Mesendoderm (in vitro differentiated cells): ENCODE measurements at regions not wholly inside any gene's neighbourhood (a gene's known extent, or its start where the extent isn't known, plus 50 kb on each side); places are given as distances from the start of the nearest gene placed in this dataset.

Experiments
- DNase-seq: peaks from one replicate; pipeline ENCODE4 v3.0.0; 2013
- H2AK5ac ChIP-seq: 2 replicates; pipeline ENCODE4 v1.6.1; 2013; ENCODE audit warnings: low read length, inconsistent platforms
- H2BK120ac ChIP-seq: 2 replicates; pipeline ENCODE4 v1.6.1; 2013; ENCODE audit warnings: low read depth, mild to moderate bottlenecking, low read length, moderate library complexity, mixed read lengths
- H2BK15ac ChIP-seq: replicated peaks from 2 replicates; pipeline ENCODE4 v1.6.1; 2013; ENCODE audit warnings: low read depth, mild to moderate bottlenecking, moderate library complexity
- H2BK5ac ChIP-seq: 2 replicates; pipeline ENCODE4 v1.6.1; 2013; ENCODE audit warnings: low read length, inconsistent platforms
- H3K18ac ChIP-seq: 2 replicates; pipeline ENCODE4 v1.6.1; 2013; ENCODE audit warnings: mild to moderate bottlenecking, low read length, mixed read lengths
- H3K23ac ChIP-seq: one replicate; pipeline ENCODE4 v1.6.1; 2013; ENCODE audit warnings: low read length
- H3K27ac ChIP-seq: 2 replicates; pipeline ENCODE4 v1.5.1; 2013; ENCODE audit warnings: low read depth, mild to moderate bottlenecking, inconsistent platforms, low read length, moderate library complexity
- H3K27me3 ChIP-seq: 2 replicates; pipeline ENCODE4 v1.6.1; 2013; ENCODE audit warnings: low read length, control low read depth, mild to moderate bottlenecking, inconsistent platforms; ENCODE audit not compliant: insufficient read depth, poor library complexity
- H3K36me3 ChIP-seq: 2 replicates; pipeline ENCODE4 v1.6.1; 2013; ENCODE audit warnings: low read length, inconsistent platforms; ENCODE audit not compliant: control insufficient read depth, insufficient read depth
- H3K4ac ChIP-seq: one replicate; pipeline ENCODE4 v1.6.1; 2013; ENCODE audit warnings: low read depth, mild to moderate bottlenecking, low read length, moderate library complexity
- H3K4me1 ChIP-seq: 2 replicates; pipeline ENCODE4 v1.6.1; 2013; ENCODE audit warnings: low read depth, low read length, inconsistent platforms; ENCODE audit not compliant: control insufficient read depth
- H3K4me2 ChIP-seq: 2 replicates; pipeline ENCODE4 v1.6.1; 2013; ENCODE audit warnings: low read length
- H3K4me3 ChIP-seq: 2 replicates; pipeline ENCODE4 v1.5.1; 2013; ENCODE audit warnings: mild to moderate bottlenecking, low read length
- H3K56ac ChIP-seq: one replicate; pipeline ENCODE4 v1.6.1; 2013; ENCODE audit warnings: low read length
- H3K79me1 ChIP-seq: 2 replicates; pipeline ENCODE4 v1.6.1; 2013; ENCODE audit warnings: low read length, inconsistent platforms
- H3K79me2 ChIP-seq: 2 replicates; pipeline ENCODE4 v1.6.1; 2013; ENCODE audit warnings: mild to moderate bottlenecking, low read length; ENCODE audit not compliant: control insufficient read depth, insufficient read depth
- H3K9ac ChIP-seq: 2 replicates; pipeline ENCODE4 v1.6.1; 2013; ENCODE audit warnings: low read length, inconsistent platforms
- H4K5ac ChIP-seq: one replicate; pipeline ENCODE4 v1.6.1; 2013; ENCODE audit warnings: low read length
- H4K8ac ChIP-seq: one replicate; pipeline ENCODE4 v1.6.1; 2013; ENCODE audit warnings: low read depth, mild to moderate bottlenecking, control low read depth, low read length, moderate library complexity
- WGBS: extraction: QIAGEN DNeasy Blood & Tissue Kit; methylation state at CpG from one replicate; pipeline ENCODE4 v1.1.7; 2013; ENCODE audit warnings: low lambda C conversion rate, missing lambda C conversion rate; ENCODE audit not compliant: insufficient coverage; ENCODE audit errors: extremely low coverage; 5-methylcytosine and 5-hydroxymethylcytosine counted together

DNA sequence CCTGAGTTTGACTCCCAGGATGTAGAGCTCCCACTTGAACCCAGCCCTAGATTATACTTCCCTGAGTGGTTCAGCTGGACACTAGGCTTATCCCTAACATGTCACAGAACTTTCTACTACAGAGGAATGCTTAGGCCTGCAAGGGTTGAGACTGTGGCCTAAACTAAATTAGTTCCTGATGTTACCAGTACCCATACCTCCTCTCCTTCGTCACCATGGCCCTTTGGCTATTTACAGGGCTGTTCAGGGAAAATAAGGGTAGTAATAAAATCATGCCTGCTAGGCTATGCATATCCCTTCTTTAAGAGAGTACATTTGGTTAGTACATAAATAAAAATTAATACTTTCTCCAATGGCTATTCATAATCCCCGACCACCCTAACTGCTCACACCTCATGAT lies 356.4 kb upstream of the RASGRP1 start:
- Histone ChIP-seq H3K36me3 (no peaks in the 10 kb centered on the region), H2BK15ac (no peak overlapping the region), H3K27ac (no peak overlapping the region), H4K5ac (no peak overlapping the region), H3K56ac (no peak overlapping the region), H3K4me3 (no peak overlapping the region), H2BK120ac (no peak overlapping the region), H3K79me1 (no peaks in the 10 kb centered on the region), H3K4me1 (no peaks in the 10 kb centered on the region), H3K4me2 (no peak overlapping the region), H3K23ac (no peak overlapping the region), H3K9ac (no peak overlapping the region), H4K8ac (no peak overlapping the region), H3K18ac (no peak overlapping the region), H3K27me3 (no peaks in the 10 kb centered on the region), H3K4ac (no peak overlapping the region), H2AK5ac (no peak overlapping the region), H2BK5ac (no peak overlapping the region), H3K79me2 (no peaks in the 10 kb centered on the region)
- no peak for DNase-seq
- WGBS, result no CpG with 5 or more reads among the region's 2 CpGs

DNA sequence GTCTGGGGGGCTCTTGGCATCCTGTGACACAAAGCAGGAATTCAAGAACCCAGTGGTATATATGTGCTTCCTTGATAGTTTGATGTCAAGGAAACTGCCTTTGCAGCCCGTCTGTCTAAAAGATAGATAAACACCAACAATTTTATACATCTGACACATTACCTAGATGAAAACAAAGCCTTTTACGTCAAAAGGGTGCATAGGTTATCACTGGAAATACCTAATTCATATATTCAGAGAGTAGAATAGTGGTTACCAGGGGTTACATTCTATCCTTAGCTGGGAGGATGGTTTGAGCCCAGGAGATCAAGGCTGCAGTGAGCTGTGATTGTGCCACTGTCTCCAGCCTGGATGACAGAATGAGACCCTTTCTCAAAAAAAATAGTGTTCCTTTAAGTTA lies 356.9 kb upstream of the RASGRP1 start:
- Histone ChIP-seq H2BK15ac (no peak overlapping the region), H3K79me1 (no peaks in the 10 kb centered on the region), H3K79me2 (no peaks in the 10 kb centered on the region)

DNA sequence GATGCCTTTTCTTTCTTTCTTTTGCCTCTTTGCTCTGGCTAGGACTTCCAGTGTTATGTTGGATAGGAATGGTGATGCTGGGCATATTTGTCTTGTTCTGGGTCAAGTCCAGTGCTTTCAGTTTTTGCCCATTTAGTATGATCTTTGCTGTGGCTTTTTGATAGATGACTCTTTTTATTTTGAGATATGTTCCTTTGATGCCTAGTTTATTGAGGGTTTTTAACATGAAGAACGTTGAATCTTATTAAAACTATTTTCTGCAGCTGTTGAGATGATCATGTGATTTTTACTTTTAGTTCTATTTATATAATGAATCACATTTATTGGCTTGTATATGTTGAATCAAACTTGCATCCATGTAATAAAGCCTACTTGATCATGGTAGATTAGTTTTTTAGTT lies 363.8 kb upstream of the RASGRP1 start:
- no peaks in the 10 kb centered on the region for H3K27me3 ChIP-seq
- H3K4me1 ChIP-seq, result no peaks in the 10 kb centered on the region
- H4K5ac ChIP-seq, result no peak overlapping the region
- H3K27ac ChIP-seq, result no peak overlapping the region
- H3K4me2 ChIP-seq, result no peak overlapping the region
- no peak overlapping the region for H2AK5ac ChIP-seq
- H2BK15ac ChIP-seq, result no peak overlapping the region
- no peak for DNase-seq
- no peak overlapping the region for H3K23ac ChIP-seq
- no peak overlapping the region for H4K8ac ChIP-seq
- H2BK5ac ChIP-seq, result no peak overlapping the region
- no peaks in the 10 kb centered on the region for H3K79me2 ChIP-seq
- no peak overlapping the region for H2BK120ac ChIP-seq
- H3K4ac ChIP-seq, result no peak overlapping the region
- no CpG with 5 or more reads among the region's 1 CpG for WGBS
- H3K79me1 ChIP-seq, result no peaks in the 10 kb centered on the region
- H3K4me3 ChIP-seq, result no peak overlapping the region
- no peaks in the 10 kb centered on the region for H3K36me3 ChIP-seq
- H3K9ac ChIP-seq, result no peak overlapping the region
- H3K56ac ChIP-seq, result no peak overlapping the region
- H3K18ac ChIP-seq, result no peak overlapping the region

More for the DNA sequence above, 356.9 kb upstream of the RASGRP1 start:
- Histone ChIP-seq H2BK5ac (no peak overlapping the region), H3K27ac (no peak overlapping the region), H4K5ac (no peak overlapping the region), H4K8ac (no peak overlapping the region), H2BK120ac (no peak overlapping the region), H3K4me3 (no peak overlapping the region), H3K4me2 (no peak overlapping the region), H3K56ac (no peak overlapping the region), H3K4ac (no peak overlapping the region), H3K9ac (no peak overlapping the region), H3K18ac (no peak overlapping the region), H3K27me3 (no peaks in the 10 kb centered on the region), H3K36me3 (no peaks in the 10 kb centered on the region), H3K4me1 (no peaks in the 10 kb centered on the region), H2AK5ac (no peak overlapping the region), H3K23ac (no peak overlapping the region)
- no peak for DNase-seq
- no CpG with 5 or more reads among the region's 2 CpGs for WGBS

DNA sequence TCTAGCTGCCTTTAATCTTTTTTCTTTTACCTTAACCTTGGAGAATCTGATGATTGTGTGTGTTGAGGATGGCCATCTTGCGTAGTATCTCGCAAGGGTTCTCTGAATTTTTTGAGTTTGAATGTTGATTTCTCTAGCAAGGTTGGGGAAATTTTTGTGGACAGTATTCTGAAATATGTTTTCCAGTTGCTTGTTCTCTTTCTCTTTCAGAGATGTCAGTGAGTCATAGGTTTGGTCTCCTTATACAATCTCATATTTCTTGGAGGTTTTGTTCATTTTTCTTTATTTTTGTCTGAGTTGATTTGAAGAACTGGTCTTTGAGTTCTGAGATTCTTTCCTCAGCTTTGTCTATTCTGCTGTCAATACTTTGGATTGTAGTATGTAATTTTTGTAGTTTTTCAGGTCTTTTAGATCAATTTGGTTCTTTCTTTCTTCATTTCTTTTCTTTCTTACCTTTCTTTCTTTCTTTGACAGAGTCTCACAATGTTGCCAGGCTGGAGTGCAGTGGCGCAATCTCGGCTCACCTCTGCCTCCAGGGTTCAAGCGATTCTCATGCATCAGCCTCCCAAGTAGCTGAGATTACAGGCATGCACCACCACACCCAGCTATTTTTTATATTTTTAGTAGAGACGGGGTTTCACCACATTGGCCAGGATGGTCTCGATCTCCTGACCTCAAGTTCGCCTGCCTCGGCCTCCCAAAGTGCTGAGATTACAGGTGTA lies 366.4 kb upstream of the RASGRP1 start:
- no peak overlapping the region for H2BK15ac ChIP-seq
- WGBS, result no CpG with 5 or more reads among the region's 9 CpGs
- no peak overlapping the region for H3K9ac ChIP-seq
- no peak overlapping the region for H4K8ac ChIP-seq
- H2BK5ac ChIP-seq, result no peak overlapping the region
- H3K18ac ChIP-seq, result no peak overlapping the region
- no peaks in the 10 kb centered on the region for H3K36me3 ChIP-seq
- H3K27me3 ChIP-seq, result no peaks in the 10 kb centered on the region
- H4K5ac ChIP-seq, result no peak overlapping the region
- no peak overlapping the region for H2AK5ac ChIP-seq
- peak overlapping the region; percentile 36 for H3K4ac ChIP-seq
- no peak overlapping the region for H3K23ac ChIP-seq
- no peak overlapping the region for H3K27ac ChIP-seq
- H3K79me2 ChIP-seq, result no peaks in the 10 kb centered on the region
- no peaks in the 10 kb centered on the region for H3K4me1 ChIP-seq
- H3K4me3 ChIP-seq, result no peak overlapping the region
- no peak overlapping the region for H3K4me2 ChIP-seq
- no peaks in the 10 kb centered on the region for H3K79me1 ChIP-seq
- DNase-seq, result no peak
- no peak overlapping the region for H2BK120ac ChIP-seq
- no peak overlapping the region for H3K56ac ChIP-seq

DNA sequence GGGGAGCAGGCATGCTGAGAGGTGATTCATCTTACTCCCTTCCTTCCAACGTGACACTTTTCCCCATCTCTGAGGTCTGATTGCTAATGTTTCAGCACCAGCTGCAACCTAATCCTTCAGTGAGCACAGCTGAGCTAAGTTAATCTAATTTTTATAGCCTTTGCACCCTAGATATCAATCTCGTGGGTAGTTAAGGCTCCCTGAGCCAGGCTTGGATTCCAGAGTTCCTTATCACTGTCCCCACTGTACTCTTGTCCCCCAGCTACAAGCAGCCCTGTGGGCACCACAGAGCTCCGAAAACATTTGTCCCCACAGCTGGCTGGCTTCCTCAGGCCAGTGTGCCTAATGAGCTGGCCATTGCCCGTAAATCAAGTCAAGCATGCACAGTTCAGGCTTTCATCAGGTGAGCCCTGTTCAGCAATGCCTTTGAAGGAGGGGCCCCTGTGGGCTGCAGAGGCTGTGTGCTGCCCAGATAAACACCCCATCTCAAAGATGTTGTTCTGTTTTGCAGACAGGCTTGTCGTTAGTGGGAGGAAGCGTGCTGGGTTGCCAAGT lies 376.9 kb upstream of the RASGRP1 start:
- Histone ChIP-seq H3K4me1 (no peaks in the 10 kb centered on the region), H3K18ac (no peak overlapping the region), H3K79me2 (no peaks in the 10 kb centered on the region), H3K9ac (no peak overlapping the region), H2BK5ac (no peak overlapping the region), H3K56ac (no peak overlapping the region), H3K4ac (no peak overlapping the region), H2BK15ac (no peak overlapping the region), H4K5ac (no peak overlapping the region), H2AK5ac (no peak overlapping the region), H3K4me3 (no peak overlapping the region), H4K8ac (no peak overlapping the region), H2BK120ac (no peak overlapping the region), H3K79me1 (no peaks in the 10 kb centered on the region), H3K36me3 (no peaks in the 10 kb centered on the region), H3K4me2 (no peak overlapping the region), H3K23ac (no peak overlapping the region), H3K27me3 (no peaks in the 10 kb centered on the region), H3K27ac (no peak overlapping the region)
- DNase-seq, result peak; percentile 30
- no CpG with 5 or more reads among the region's 6 CpGs for WGBS

DNA sequence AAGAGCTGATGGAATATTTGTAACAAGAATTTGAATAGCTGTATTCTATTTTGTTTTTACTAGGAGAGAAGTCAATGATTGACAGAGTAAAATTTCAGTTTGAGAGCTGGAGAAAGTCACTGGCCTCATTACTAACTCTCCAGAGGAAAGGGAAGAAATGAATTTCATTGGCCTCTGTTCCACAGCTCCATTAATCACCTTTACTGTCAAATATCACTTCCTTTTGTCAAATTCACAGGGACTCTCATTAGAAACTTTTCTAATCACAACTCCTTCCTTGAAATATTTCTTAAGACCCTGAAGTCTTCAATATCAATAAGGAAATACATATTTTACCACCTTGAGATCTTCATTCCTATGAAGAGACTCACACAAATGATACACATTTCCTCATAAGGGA lies 379.9 kb upstream of the RASGRP1 start:
- H3K4me1 ChIP-seq, result no peaks in the 10 kb centered on the region
- no peak overlapping the region for H3K4me2 ChIP-seq
- no peaks in the 10 kb centered on the region for H3K27me3 ChIP-seq
- no peak overlapping the region for H3K4ac ChIP-seq
- no peaks in the 10 kb centered on the region for H3K36me3 ChIP-seq
- H3K4me3 ChIP-seq, result no peak overlapping the region
- no peak overlapping the region for H3K27ac ChIP-seq
- no peak overlapping the region for H4K5ac ChIP-seq
- H3K9ac ChIP-seq, result no peak overlapping the region
- no peak overlapping the region for H3K18ac ChIP-seq
- no peaks in the 10 kb centered on the region for H3K79me1 ChIP-seq
- no peak for DNase-seq
- H2BK5ac ChIP-seq, result no peak overlapping the region
- no peaks in the 10 kb centered on the region for H3K79me2 ChIP-seq
- no peak overlapping the region for H3K56ac ChIP-seq
- no peak overlapping the region for H3K23ac ChIP-seq
- H2BK15ac ChIP-seq, result no peak overlapping the region
- no peak overlapping the region for H4K8ac ChIP-seq
- no peak overlapping the region for H2BK120ac ChIP-seq
- H2AK5ac ChIP-seq, result no peak overlapping the region
